CD4-positive, alpha-beta memory T cell (primary cell): ENCODE measurements at regions not wholly inside any gene's neighbourhood (a gene's known extent, or its start where the extent isn't known, plus 50 kb on each side); places are given as distances from the start of the nearest gene placed in this dataset.
A peak's percentile ranks its signal among the peaks of the same experiment; 100 is the strongest.

Source experiments
- CTCF ChIA-PET: fragments of 350-600 bp; sonication (Branson Sonifier 250); formaldehyde crosslinking; loops from one replicate; lab custom pipeline; 2021; ENCODE audit warnings: inconsistent platforms; ENCODE audit not compliant: partially characterized antibody; lab: Charles Lee
- POLR2A ChIA-PET: fragments of 350-600 bp; sonication (Branson Sonifier 250); formaldehyde crosslinking; loops from one replicate; lab custom pipeline; 2021; ENCODE audit not compliant: partially characterized antibody; lab: Charles Lee
- DNase-seq, 5 donors: peaks; one replicate each; pipeline versions ENCODE4 v3.0.0 to v3.0.0-alpha.2; 2020 to 2022; ENCODE audit warnings: mixed read lengths in 1 of 5
- H3K27ac ChIP-seq: one replicate; pipeline ENCODE4 v1.7.0; 2013; ENCODE audit warnings: low read depth, low read length
- H3K27me3 ChIP-seq: 2 replicates; pipeline ENCODE4 v1.7.0; 2013; ENCODE audit warnings: mild to moderate bottlenecking, low read length, moderate library complexity; ENCODE audit not compliant: insufficient read depth
- H3K36me3 ChIP-seq: 2 replicates; pipeline ENCODE4 v1.7.0; 2013; ENCODE audit warnings: mild to moderate bottlenecking, low read length, moderate library complexity; ENCODE audit not compliant: insufficient read depth
- H3K4me1 ChIP-seq: 2 replicates; pipeline ENCODE4 v1.7.0; 2013; ENCODE audit warnings: mild to moderate bottlenecking, low read length, moderate library complexity; ENCODE audit not compliant: insufficient read depth
- H3K4me3 ChIP-seq, 2 donors: one replicate each; pipeline ENCODE4 v1.7.0; 2013; ENCODE audit warnings: low read length in 2 of 2, mild to moderate bottlenecking in 1 of 2
- H3K9me3 ChIP-seq, 2 donors: one replicate each; pipeline ENCODE4 v1.7.0; 2013; ENCODE audit warnings: low read length in 2 of 2, control low read depth in 1 of 2; ENCODE audit not compliant: control insufficient read depth in 1 of 2
- H3K27ac Mint-ChIP-seq, 7 donors: one replicate each; pipeline ENCODE4 v1.8.0; 2020 to 2021; ENCODE audit warnings: mixed read lengths in 7 of 7, mild to moderate bottlenecking in 6 of 7, inconsistent platforms in 3 of 7, moderate library complexity in 3 of 7
- H3K27me3 Mint-ChIP-seq, 2 donors: one replicate each; pipeline ENCODE4 v1.8.0; 2020 to 2021; ENCODE audit warnings: mixed read lengths in 2 of 2
- H3K36me3 Mint-ChIP-seq, 2 donors: one replicate each; pipeline ENCODE4 v1.8.0; 2020 to 2021; ENCODE audit warnings: mixed read lengths in 2 of 2, inconsistent platforms in 1 of 2, mild to moderate bottlenecking in 1 of 2
- H3K4me1 Mint-ChIP-seq, 4 donors: one replicate each; pipeline ENCODE4 v1.8.0; 2020 to 2021; ENCODE audit warnings: mixed read lengths in 4 of 4, mild to moderate bottlenecking in 1 of 4
- H3K4me3 Mint-ChIP-seq, 8 donors: one replicate each; pipeline ENCODE4 v1.8.0; 2020 to 2021; ENCODE audit warnings: mixed read lengths in 8 of 8, mild to moderate bottlenecking in 7 of 8, moderate library complexity in 6 of 8, inconsistent platforms in 3 of 8
- H3K9me3 Mint-ChIP-seq, 8 donors: one replicate each; pipeline ENCODE4 v1.8.0; 2020 to 2021; ENCODE audit warnings: mixed read lengths in 8 of 8, mild to moderate bottlenecking in 5 of 8, inconsistent platforms in 3 of 8, moderate library complexity in 1 of 8
- intact Hi-C: fragments of 100-400 bp; cut with micrococcal nuclease; formaldehyde crosslinking; loops from one replicate; pipeline ENCODE4 v1.15.1; 2023

GRCh38 chrX:69285401-69285877 is 120.2 kb upstream of the PJA1 start:
- H3K36me3 ChIP-seq, result no peaks in the 10 kb centered on the region
- H3K27ac ChIP-seq, result no peak overlapping the region
- no peaks in the 10 kb centered on the region for H3K27me3 ChIP-seq
- peak overlapping the region in 1 of 2 donors; percentile 19 for H3K4me3 ChIP-seq
- no peaks in the 10 kb centered on the region for H3K36me3 Mint-ChIP-seq
- no peaks in the 10 kb centered on the region for H3K27me3 Mint-ChIP-seq
- no peaks in the 10 kb centered on the region for H3K9me3 Mint-ChIP-seq
- peaks cover 4% of the 10 kb centered on the region for H3K4me1 ChIP-seq
- H3K9me3 ChIP-seq, result no peaks in the 10 kb centered on the region
- CTCF ChIA-PET, result interaction anchor here (1.0 to 6.3 kb wide), 4 partner anchors 457 to 558 kb away, joined by 3 to 47 read pairs (median 6); partner anchors contain the start of gene EFNB1
- H3K27ac Mint-ChIP-seq, result peak overlapping the region in 1 of 7 donors; percentile 23
- POLR2A ChIA-PET, result no interaction called here
- intact Hi-C loops, result loop anchor here (5.0 kb wide), 1 partner anchor 773 kb away; no protein-coding TSS in a partner anchor
- peak overlapping the region in 5 of 8 donors; percentile 28 to 61 (median 45) for H3K4me3 Mint-ChIP-seq
- peaks cover 0 to 9% (median 1%) of the 10 kb centered on the region in 4 donors for H3K4me1 Mint-ChIP-seq
- no peak for DNase-seq

GRCh38 chrX:69284491-69284890 is 119.2 kb upstream of the PJA1 start:
- intact Hi-C loops, result no loop called here
- peak overlapping the region in 3 of 8 donors; percentile 36 to 46 (median 45) for H3K4me3 Mint-ChIP-seq
- Histone ChIP-seq H3K9me3 (no peaks in the 10 kb centered on the region), H3K36me3 (no peaks in the 10 kb centered on the region), H3K4me1 (peaks cover 4% of the 10 kb centered on the region), H3K27ac (no peak overlapping the region), H3K27me3 (no peaks in the 10 kb centered on the region), H3K4me3 (no peak overlapping the region)
- no peak overlapping the region for H3K27ac Mint-ChIP-seq
- no peak for DNase-seq
- H3K4me1 Mint-ChIP-seq, result peaks cover 0 to 9% (median 1%) of the 10 kb centered on the region in 4 donors
- no peaks in the 10 kb centered on the region for H3K36me3 Mint-ChIP-seq
- POLR2A ChIA-PET, result no interaction called here
- H3K9me3 Mint-ChIP-seq, result no peaks in the 10 kb centered on the region
- no peaks in the 10 kb centered on the region for H3K27me3 Mint-ChIP-seq
- CTCF ChIA-PET, result interaction anchor here (1.5 to 6.3 kb wide), 2 partner anchors 457 to 550 kb away, joined by 6 to 47 read pairs; partner anchors contain the start of gene EFNB1

DNA sequence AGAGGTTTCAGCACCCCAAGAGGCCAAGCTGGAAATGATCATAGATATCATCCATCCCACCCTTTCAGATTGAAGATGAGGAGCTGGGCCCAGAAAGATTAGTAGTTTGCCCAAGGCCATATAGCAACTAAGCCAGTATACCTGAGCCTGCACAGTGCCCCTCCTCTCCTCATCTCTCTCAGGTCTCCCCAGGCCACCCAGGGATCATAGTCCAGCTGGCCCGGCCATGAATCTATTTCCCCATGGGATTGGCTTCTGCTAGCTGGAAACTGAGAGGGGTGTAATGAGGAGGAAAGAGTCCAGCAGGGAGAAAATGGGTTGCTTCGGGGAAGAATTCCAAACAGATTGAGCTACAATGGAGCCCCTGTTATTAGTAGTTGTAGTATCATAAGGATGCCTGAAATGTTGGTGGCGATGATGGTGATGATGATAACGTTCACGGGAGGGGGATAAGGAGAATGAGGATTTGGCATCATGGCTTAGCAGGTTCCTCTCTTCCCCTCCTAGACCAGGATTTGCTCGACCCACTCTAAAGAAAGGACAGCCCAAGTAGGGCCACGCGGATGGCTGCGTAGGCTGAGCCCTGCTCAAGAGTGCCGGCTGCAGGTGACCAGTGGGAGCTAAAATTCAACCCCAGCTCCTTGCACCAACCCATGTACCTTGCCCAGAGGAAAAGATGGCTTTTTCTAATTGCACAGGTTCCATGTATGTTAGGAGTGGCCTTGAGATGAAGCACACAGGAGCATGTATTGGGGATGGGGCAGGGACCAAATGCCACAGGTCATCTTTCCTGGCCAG is 117.8 kb upstream of the PJA1 start:
- H3K27me3 ChIP-seq, result no peaks in the 10 kb centered on the region
- H3K36me3 ChIP-seq, result no peaks in the 10 kb centered on the region
- H3K27ac ChIP-seq, result no peak overlapping the region
- H3K4me1 Mint-ChIP-seq, result peaks cover 0 to 9% (median 1%) of the 10 kb centered on the region in 4 donors
- CTCF ChIA-PET, result interaction anchor here (6.3 kb wide), 1 partner anchor 455 kb away, joined by 47 read pairs; the partner anchor contains the start of gene EFNB1
- no peaks in the 10 kb centered on the region for H3K36me3 Mint-ChIP-seq
- H3K4me1 ChIP-seq, result peaks cover 4% of the 10 kb centered on the region
- no peak overlapping the region for H3K4me3 ChIP-seq
- no peak overlapping the region for H3K27ac Mint-ChIP-seq
- intact Hi-C loops, result no loop called here
- peaks cover 0 to 1% of the 10 kb centered on the region in 2 donors for H3K27me3 Mint-ChIP-seq
- no peak for DNase-seq
- H3K4me3 Mint-ChIP-seq, result no peak overlapping the region
- H3K9me3 ChIP-seq, result no peaks in the 10 kb centered on the region
- POLR2A ChIA-PET, result no interaction called here
- H3K9me3 Mint-ChIP-seq, result no peaks in the 10 kb centered on the region

DNA sequence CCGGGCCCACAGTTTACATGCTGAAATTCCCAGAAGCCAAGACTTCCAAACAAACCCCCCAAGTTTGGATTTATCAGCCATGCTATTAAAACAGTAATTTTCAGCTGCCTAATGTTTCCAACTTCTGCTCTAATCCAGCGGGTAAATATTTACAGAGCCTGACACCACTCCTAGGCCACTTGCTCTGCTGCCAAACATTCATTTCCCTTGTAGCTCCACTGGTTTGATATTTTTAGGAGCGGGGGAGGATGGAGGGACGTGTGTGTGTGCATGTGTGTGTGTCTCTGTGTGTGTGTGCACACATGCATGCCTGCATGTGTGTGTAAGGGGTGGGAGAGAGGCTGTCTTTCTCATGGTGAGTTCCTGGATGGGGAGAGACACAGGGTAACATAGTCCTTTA is 115.7 kb upstream of the PJA1 start:
- H3K4me3 ChIP-seq, result no peak overlapping the region
- Mint-ChIP-seq H3K4me3 (no peak overlapping the region), H3K4me1 (peaks cover 0 to 1% (median 0%) of the 10 kb centered on the region in 4 donors), H3K9me3 (no peaks in the 10 kb centered on the region), H3K36me3 (no peaks in the 10 kb centered on the region), H3K27me3 (peaks cover 0 to 1% of the 10 kb centered on the region in 2 donors), H3K27ac (no peak overlapping the region)
- H3K9me3 ChIP-seq, result no peaks in the 10 kb centered on the region
- CTCF ChIA-PET, result no interaction called here
- DNase-seq, result no peak
- H3K36me3 ChIP-seq, result no peaks in the 10 kb centered on the region
- H3K27ac ChIP-seq, result no peak overlapping the region
- no peaks in the 10 kb centered on the region for H3K27me3 ChIP-seq
- POLR2A ChIA-PET, result no interaction called here
- H3K4me1 ChIP-seq, result no peaks in the 10 kb centered on the region
- intact Hi-C loops, result no loop called here

DNA sequence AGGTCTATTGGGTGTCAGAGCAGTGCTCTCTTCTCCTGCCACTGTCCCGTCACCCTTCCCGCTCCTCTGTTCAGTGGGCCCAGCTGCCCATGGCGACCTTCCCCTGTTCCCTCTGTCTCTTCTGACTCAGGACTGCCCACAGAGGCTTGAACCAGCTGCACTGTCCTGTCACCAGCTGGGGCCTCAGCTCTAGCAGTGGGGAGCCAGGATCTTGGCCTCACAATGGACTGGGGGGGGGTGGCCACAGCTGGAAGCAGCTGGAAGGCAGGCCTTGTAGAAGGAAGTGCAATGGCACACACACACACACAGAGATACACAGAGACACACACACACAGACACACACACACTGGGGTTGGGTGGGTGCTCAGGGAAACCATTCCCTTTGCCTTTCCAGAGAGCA is 114.0 kb upstream of the PJA1 start:
- Histone ChIP-seq H3K27ac (no peak overlapping the region), H3K4me1 (no peaks in the 10 kb centered on the region), H3K27me3 (no peaks in the 10 kb centered on the region), H3K9me3 (no peaks in the 10 kb centered on the region), H3K4me3 (no peak overlapping the region), H3K36me3 (no peaks in the 10 kb centered on the region)
- ChIA-PET CTCF (no interaction called here), POLR2A (no interaction called here)
- no peak overlapping the region for H3K27ac Mint-ChIP-seq
- peaks cover 0 to 1% of the 10 kb centered on the region in 2 donors for H3K27me3 Mint-ChIP-seq
- peaks cover 0 to 2% (median 0%) of the 10 kb centered on the region in 8 donors for H3K9me3 Mint-ChIP-seq
- H3K4me1 Mint-ChIP-seq, result no peaks in the 10 kb centered on the region
- DNase-seq, result no peak
- H3K36me3 Mint-ChIP-seq, result no peaks in the 10 kb centered on the region
- intact Hi-C loops, result no loop called here
- no peak overlapping the region for H3K4me3 Mint-ChIP-seq

GRCh38 chrX:69278031-69278687 is 112.9 kb upstream of the PJA1 start:
- peaks cover 0 to 1% of the 10 kb centered on the region in 2 donors for H3K27me3 Mint-ChIP-seq
- H3K27ac Mint-ChIP-seq, result no peak overlapping the region
- ChIA-PET POLR2A (no interaction called here), CTCF (no interaction called here)
- no peak overlapping the region for H3K4me3 ChIP-seq
- no peaks in the 10 kb centered on the region for H3K9me3 ChIP-seq
- DNase-seq, result no peak
- intact Hi-C loops, result no loop called here
- H3K9me3 Mint-ChIP-seq, result peaks cover 0 to 2% (median 0%) of the 10 kb centered on the region in 8 donors
- no peak overlapping the region for H3K4me3 Mint-ChIP-seq
- H3K4me1 ChIP-seq, result no peaks in the 10 kb centered on the region
- H3K27ac ChIP-seq, result no peak overlapping the region
- no peaks in the 10 kb centered on the region for H3K27me3 ChIP-seq
- H3K36me3 ChIP-seq, result no peaks in the 10 kb centered on the region
- H3K4me1 Mint-ChIP-seq, result no peaks in the 10 kb centered on the region
- H3K36me3 Mint-ChIP-seq, result no peaks in the 10 kb centered on the region

DNA sequence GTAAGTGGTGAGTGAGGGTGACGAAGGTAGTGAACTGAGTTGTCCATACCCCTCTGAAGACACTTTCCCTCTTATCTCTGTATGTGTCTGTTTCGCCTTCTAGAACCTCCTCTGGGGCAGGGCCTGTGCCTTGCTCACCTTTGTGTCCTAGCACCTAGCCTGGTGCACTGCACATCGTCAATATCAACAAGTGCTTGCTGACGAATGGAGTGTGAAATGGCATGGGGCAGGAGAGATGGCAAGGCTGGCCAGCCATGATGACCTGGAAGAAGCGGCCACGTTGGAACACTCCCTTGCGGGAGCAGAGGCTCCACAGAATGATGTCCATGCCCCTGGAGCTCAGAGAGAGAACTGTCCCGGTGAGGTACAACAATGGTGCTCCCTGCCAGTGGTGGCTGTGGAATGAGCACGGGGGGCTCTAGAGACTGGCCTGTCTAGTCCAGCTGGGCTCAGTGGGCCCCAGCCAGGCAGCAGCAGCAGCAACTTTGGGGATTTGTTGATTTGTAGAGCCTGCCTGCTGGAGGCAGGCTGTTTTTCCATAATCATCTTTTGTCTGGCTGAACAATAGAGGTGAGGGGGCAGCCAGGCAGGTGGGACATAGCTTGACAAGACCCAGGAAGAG is 112.2 kb upstream of the PJA1 start:
- Histone ChIP-seq H3K4me3 (no peak overlapping the region), H3K4me1 (no peaks in the 10 kb centered on the region), H3K27me3 (no peaks in the 10 kb centered on the region), H3K9me3 (no peaks in the 10 kb centered on the region), H3K36me3 (no peaks in the 10 kb centered on the region), H3K27ac (no peak overlapping the region)
- CTCF ChIA-PET, result no interaction called here
- peaks cover 0 to 2% (median 0%) of the 10 kb centered on the region in 8 donors for H3K9me3 Mint-ChIP-seq
- no peak for DNase-seq
- no peaks in the 10 kb centered on the region for H3K36me3 Mint-ChIP-seq
- intact Hi-C loops, result no loop called here
- POLR2A ChIA-PET, result no interaction called here
- H3K4me3 Mint-ChIP-seq, result no peak overlapping the region
- H3K4me1 Mint-ChIP-seq, result no peaks in the 10 kb centered on the region
- no peak overlapping the region for H3K27ac Mint-ChIP-seq
- peaks cover 0 to 1% of the 10 kb centered on the region in 2 donors for H3K27me3 Mint-ChIP-seq
